ENCODE measurements at regions not wholly inside any gene's neighbourhood (a gene's known extent, or its start where the extent isn't known, plus 50 kb on each side); places are given as distances from the start of the nearest gene placed in this dataset.

GRCh38 chr4:148573296-148573695 lies 131.1 kb upstream of the NR3C2 start:
- Histone ChIP-seq H3K9ac (ENCODE audit: low read depth, low read length) (no peak overlapping the region), H3K27ac (ENCODE audit: low read length) (no peak overlapping the region), H3K9me3 (ENCODE audit: insufficient read depth, low read length, severe bottlenecking) (peaks cover 4% of the 10 kb centered on the region), H3K36me3 (ENCODE audit: insufficient read depth, low read length) (no peaks in the 10 kb centered on the region), H3K27me3 (ENCODE audit: insufficient read depth, low read length, poor library complexity) (no peaks in the 10 kb centered on the region), H2AFZ (ENCODE audit: low read depth, low read length) (no peak overlapping the region), H3K79me2 (ENCODE audit: insufficient read depth, low read length) (no peaks in the 10 kb centered on the region), H4K20me1 (ENCODE audit: insufficient read depth, low read length) (no peaks in the 10 kb centered on the region), H3K4me1 (ENCODE audit: insufficient read depth, low read length) (no peaks in the 10 kb centered on the region), H3K4me3 (ENCODE audit: low read depth in 1 of 2, low read length in 2 of 2) (no peak overlapping the region), H3K4me2 (ENCODE audit: insufficient read depth, low read length) (no peak overlapping the region)
- TF ChIP-seq, protein P1, sequence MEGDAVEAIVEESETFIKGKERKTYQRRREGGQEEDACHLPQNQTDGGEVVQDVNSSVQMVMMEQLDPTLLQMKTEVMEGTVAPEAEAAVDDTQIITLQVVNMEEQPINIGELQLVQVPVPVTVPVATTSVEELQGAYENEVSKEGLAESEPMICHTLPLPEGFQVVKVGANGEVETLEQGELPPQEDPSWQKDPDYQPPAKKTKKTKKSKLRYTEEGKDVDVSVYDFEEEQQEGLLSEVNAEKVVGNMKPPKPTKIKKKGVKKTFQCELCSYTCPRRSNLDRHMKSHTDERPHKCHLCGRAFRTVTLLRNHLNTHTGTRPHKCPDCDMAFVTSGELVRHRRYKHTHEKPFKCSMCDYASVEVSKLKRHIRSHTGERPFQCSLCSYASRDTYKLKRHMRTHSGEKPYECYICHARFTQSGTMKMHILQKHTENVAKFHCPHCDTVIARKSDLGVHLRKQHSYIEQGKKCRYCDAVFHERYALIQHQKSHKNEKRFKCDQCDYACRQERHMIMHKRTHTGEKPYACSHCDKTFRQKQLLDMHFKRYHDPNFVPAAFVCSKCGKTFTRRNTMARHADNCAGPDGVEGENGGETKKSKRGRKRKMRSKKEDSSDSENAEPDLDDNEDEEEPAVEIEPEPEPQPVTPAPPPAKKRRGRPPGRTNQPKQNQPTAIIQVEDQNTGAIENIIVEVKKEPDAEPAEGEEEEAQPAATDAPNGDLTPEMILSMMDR (IDR thresholded peaks at IDR 0.05; ENCODE audit: borderline replicate concordance, extremely low read depth, low read length, poor library complexity, severe bottlenecking) = no peak
- no peak for ATAC-seq (ENCODE audit: insufficient read depth, low read depth)
- no peak for DNase-seq

- Histone ChIP-seq H3K4me3 (ENCODE audit: low read depth in 1 of 2, low read length in 2 of 2) (no peak overlapping the region), H2AFZ (ENCODE audit: low read depth, low read length) (no peak overlapping the region)
- no peak for ATAC-seq (ENCODE audit: insufficient read depth, low read depth)
Observed at GRCh38 chr4:148565801-148566200, 123.6 kb upstream of the NR3C2 start.

DNA sequence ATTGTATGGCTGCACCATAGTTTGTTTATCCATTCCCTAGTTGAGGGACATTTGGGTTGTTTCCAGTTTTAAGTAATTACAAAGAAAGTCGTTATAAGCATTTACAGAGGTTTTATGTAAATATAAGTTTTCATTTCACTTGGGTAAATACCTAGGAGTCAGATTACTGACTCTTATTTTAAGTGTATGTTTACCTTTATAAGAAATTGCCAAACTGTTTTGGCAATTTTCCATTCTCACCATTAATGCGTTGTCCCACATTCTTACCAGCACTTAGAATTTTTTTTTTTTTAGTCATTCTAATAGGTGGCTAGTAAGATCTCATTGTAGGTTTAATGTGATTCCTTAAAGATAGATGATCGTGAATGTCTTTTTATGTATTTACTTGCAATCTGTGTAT lies 121.5 kb upstream of the NR3C2 start:
- Histone ChIP-seq H3K4me1 (ENCODE audit: insufficient read depth, low read length) (no peaks in the 10 kb centered on the region), H3K9me3 (ENCODE audit: insufficient read depth, low read length, severe bottlenecking) (no peaks in the 10 kb centered on the region), H4K20me1 (ENCODE audit: insufficient read depth, low read length) (no peaks in the 10 kb centered on the region), H2AFZ (ENCODE audit: low read depth, low read length) (no peak overlapping the region), H3K27me3 (ENCODE audit: insufficient read depth, low read length, poor library complexity) (no peaks in the 10 kb centered on the region), H3K4me3 (ENCODE audit: low read depth in 1 of 2, low read length in 2 of 2) (no peak overlapping the region), H3K79me2 (ENCODE audit: insufficient read depth, low read length) (no peaks in the 10 kb centered on the region), H3K36me3 (ENCODE audit: insufficient read depth, low read length) (no peaks in the 10 kb centered on the region), H3K9ac (ENCODE audit: low read depth, low read length) (no peak overlapping the region), H3K4me2 (ENCODE audit: insufficient read depth, low read length) (no peak overlapping the region), H3K27ac (ENCODE audit: low read length) (no peak overlapping the region)
- ATAC-seq (ENCODE audit: insufficient read depth, low read depth) (no peak), DNase-seq (no peak)
- TF ChIP-seq, protein P1 (IDR thresholded peaks at IDR 0.05; ENCODE audit: borderline replicate concordance, extremely low read depth, low read length, poor library complexity, severe bottlenecking) = no peak
- TF ChIP-seq EZH2 (IDR thresholded peaks at IDR 0.05; ENCODE audit: borderline replicate concordance, low read depth, low read length, severe bottlenecking) = no peak

More at GRCh38 chr4:148565801-148566200, 123.6 kb upstream of the NR3C2 start:
- Histone ChIP-seq H3K4me2 (ENCODE audit: insufficient read depth, low read length) (no peak overlapping the region), H3K9ac (ENCODE audit: low read depth, low read length) (no peak overlapping the region), H3K4me1 (ENCODE audit: insufficient read depth, low read length) (no peaks in the 10 kb centered on the region), H4K20me1 (ENCODE audit: insufficient read depth, low read length) (no peaks in the 10 kb centered on the region), H3K9me3 (ENCODE audit: insufficient read depth, low read length, severe bottlenecking) (peaks cover 4% of the 10 kb centered on the region), H3K27ac (ENCODE audit: low read length) (no peak overlapping the region), H3K79me2 (ENCODE audit: insufficient read depth, low read length) (no peaks in the 10 kb centered on the region), H3K36me3 (ENCODE audit: insufficient read depth, low read length) (no peaks in the 10 kb centered on the region), H3K27me3 (ENCODE audit: insufficient read depth, low read length, poor library complexity) (no peaks in the 10 kb centered on the region)
- TF ChIP-seq, protein P1 (IDR thresholded peaks at IDR 0.05; ENCODE audit: borderline replicate concordance, extremely low read depth, low read length, poor library complexity, severe bottlenecking) = no peak
- DNase-seq = no peak

DNA sequence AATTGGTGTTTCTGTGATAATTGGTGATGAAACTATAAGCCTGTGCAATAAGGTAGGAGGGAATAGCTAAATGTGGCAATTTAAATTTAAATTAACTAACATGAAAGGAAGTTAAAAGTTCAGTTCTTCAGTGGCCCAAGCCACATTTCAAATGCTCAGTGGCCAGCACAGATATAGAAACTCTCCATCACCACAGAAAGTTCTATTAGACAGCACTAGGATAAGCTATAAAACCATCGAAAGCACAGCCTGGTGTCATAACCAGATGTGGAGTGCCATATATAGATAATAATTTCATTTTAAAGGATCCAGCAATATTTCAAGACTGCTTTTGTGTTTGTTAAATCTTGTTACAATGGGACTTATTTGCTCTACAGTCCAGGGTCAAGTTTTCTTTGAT lies 119.3 kb upstream of the NR3C2 start:
- Histone ChIP-seq H3K9ac (ENCODE audit: low read depth, low read length) (no peak overlapping the region), H3K36me3 (ENCODE audit: insufficient read depth, low read length) (no peaks in the 10 kb centered on the region), H3K4me1 (ENCODE audit: insufficient read depth, low read length) (no peaks in the 10 kb centered on the region), H2AFZ (ENCODE audit: low read depth, low read length) (no peak overlapping the region), H3K27ac (ENCODE audit: low read length) (no peak overlapping the region), H4K20me1 (ENCODE audit: insufficient read depth, low read length) (no peaks in the 10 kb centered on the region), H3K4me2 (ENCODE audit: insufficient read depth, low read length) (no peak overlapping the region), H3K9me3 (ENCODE audit: insufficient read depth, low read length, severe bottlenecking) (no peaks in the 10 kb centered on the region), H3K4me3 (ENCODE audit: low read depth in 1 of 2, low read length in 2 of 2) (no peak overlapping the region), H3K27me3 (ENCODE audit: insufficient read depth, low read length, poor library complexity) (no peaks in the 10 kb centered on the region), H3K79me2 (ENCODE audit: insufficient read depth, low read length) (no peaks in the 10 kb centered on the region)
- DNase-seq (no peak), ATAC-seq (ENCODE audit: insufficient read depth, low read depth) (no peak)
- TF ChIP-seq EZH2 (IDR thresholded peaks at IDR 0.05; ENCODE audit: borderline replicate concordance, low read depth, low read length, severe bottlenecking) = no peak
- TF ChIP-seq, protein P1 (IDR thresholded peaks at IDR 0.05; ENCODE audit: borderline replicate concordance, extremely low read depth, low read length, poor library complexity, severe bottlenecking) = no peak
